Esophagus squamous epithelium (tissue), 5 donors: ENCODE measurements at regions not wholly inside any gene's neighbourhood (a gene's known extent, or its start where the extent isn't known, plus 50 kb on each side); places are given as distances from the start of the nearest gene placed in this dataset.
"Not testable (repeated sequence)": the region's sequence is repeated elsewhere in the genome, so short reads cannot be mapped to it uniquely, and the experiment has no call there.

Source experiments
- DNase-seq: peaks from one replicate; lab custom pipeline; 2025; lab: John Stamatoyannopoulos, UW
- H3K27ac ChIP-seq, 4 donors: fragments of 200-600 bp; sonication (generic); one replicate each; pipeline ENCODE4 v1.5.1; 2016 to 2019; ENCODE audit warnings: mild to moderate bottlenecking in 1 of 4
- H3K27me3 ChIP-seq, 4 donors: fragments of 200-600 bp; sonication (generic); 1 replicate in 3 of 4; 2 replicates in 1 of 4; pipeline versions ENCODE4 v1.5.1 to v1.6.0; 2017 to 2021; ENCODE audit warnings: antibody characterized with exemption in 1 of 4
- H3K36me3 ChIP-seq, 3 donors: fragments of 200-600 bp; sonication (generic); one replicate each; pipeline ENCODE4 v1.5.1; 2016 to 2019
- H3K4me1 ChIP-seq, 3 donors: fragments of 200-600 bp; sonication (generic); one replicate each; pipeline ENCODE4 v1.5.1; 2017 to 2019
- H3K4me3 ChIP-seq, 4 donors: fragments of 200-600 bp; sonication (generic); 1 replicate in 3 of 4; 2 replicates in 1 of 4; pipeline ENCODE4 v1.5.1; 2016 to 2019; ENCODE audit warnings: mild to moderate bottlenecking in 2 of 4, moderate library complexity in 1 of 4
- H3K9me3 ChIP-seq, 3 donors: fragments of 200-600 bp; sonication (generic); one replicate each; pipeline ENCODE4 v1.5.1; 2016 to 2019
- CTCF ChIP-seq, 6 experiments: fragments of 450-650 bp in 4 of 6; fragments of 200-600 bp in 2 of 6; sonication (generic) in 2 of 6; IDR thresholded peaks; one replicate each; pipeline ENCODE4 v1.5.1; 2016 to 2019; ENCODE audit warnings: antibody characterized with exemption in 6 of 6, mild to moderate bottlenecking in 4 of 6, moderate library complexity in 4 of 6
- POLR2A ChIP-seq, 4 donors: fragments of 450-650 bp; IDR thresholded peaks; one replicate each; pipeline ENCODE4 v1.6.1; 2017; ENCODE audit warnings: antibody characterized with exemption in 4 of 4, mild to moderate bottlenecking in 4 of 4, moderate library complexity in 3 of 4
- WGBS, 2 donors: methylation state at CpG; one replicate each; pipeline ENCODE4 v1.1.5; 2018; 5-methylcytosine and 5-hydroxymethylcytosine counted together
- intact Hi-C: fragments of 100-400 bp; cut with DNase I; formaldehyde crosslinking; loops from one replicate; pipeline ENCODE4 v1.15.0; 2022
- donor health status: DM: yes; HTN: yes; CAD: no.

- Histone ChIP-seq H3K4me1 (no peaks in the 10 kb centered on the region), H3K4me3 (no peak overlapping the region), H3K27ac (no peak overlapping the region), H3K27me3 (no peaks in the 10 kb centered on the region), H3K36me3 (no peaks in the 10 kb centered on the region), H3K9me3 (peaks cover 0 to 8% (median 0%) of the 10 kb centered on the region in 3 donors)
- no peak for DNase-seq
- intact Hi-C loops: no loop called here
- TF ChIP-seq CTCF (IDR thresholded peaks at IDR 0.05): peak in 4 of 6 experiments; percentile 35 to 68 (median 52)
- no peak for TF ChIP-seq POLR2A (IDR thresholded peaks at IDR 0.05)
- WGBS, 2 donors: 35 to 69% methylated on average over 2 of the region's 2 CpGs
These were observed 415.1 kb downstream of the NPIPA8 start for GRCh38 chr16:17921357-17921978.

- no peaks in the 10 kb centered on the region for H3K27me3 ChIP-seq
- H3K9me3 ChIP-seq: peaks cover 0 to 8% (median 0%) of the 10 kb centered on the region in 3 donors
- 56 to 66% methylated on average over 3 of the region's 3 CpGs for WGBS, 2 donors
- no peak for TF ChIP-seq CTCF (IDR thresholded peaks at IDR 0.05)
- H3K4me3 ChIP-seq: no peak overlapping the region
- H3K27ac ChIP-seq: no peak overlapping the region
- no peaks in the 10 kb centered on the region for H3K36me3 ChIP-seq
- H3K4me1 ChIP-seq: no peaks in the 10 kb centered on the region
- intact Hi-C loops: no loop called here
- no peak for DNase-seq
These were observed 419.1 kb downstream of the NPIPA8 start for GRCh38 chr16:17917316-17918019.

DNA sequence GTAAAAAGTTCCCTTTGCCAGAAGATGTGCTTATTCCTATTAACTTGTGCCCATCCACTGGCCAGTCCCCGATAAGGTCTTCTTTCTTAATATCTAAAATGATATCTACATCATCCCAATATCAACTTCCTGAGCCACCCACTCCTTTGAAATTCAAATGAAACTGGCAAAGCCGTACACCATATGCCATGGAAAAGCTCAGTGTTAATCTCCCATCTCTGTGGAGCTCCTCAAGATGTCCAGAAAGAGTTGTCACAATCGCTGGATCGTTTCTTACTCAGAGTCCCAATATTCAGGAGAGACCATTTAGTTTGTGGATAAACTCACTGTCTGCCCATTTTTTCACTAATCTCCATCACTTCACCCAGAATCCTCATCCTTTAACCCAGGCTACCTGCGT, 420.7 kb downstream of the NPIPA8 start:
- H3K36me3 ChIP-seq: no peaks in the 10 kb centered on the region
- WGBS, 2 donors: 78 to 84% methylated on average over 5 of the region's 5 CpGs
- no peaks in the 10 kb centered on the region for H3K4me1 ChIP-seq
- no peaks in the 10 kb centered on the region for H3K27me3 ChIP-seq
- H3K4me3 ChIP-seq: no peak overlapping the region
- TF ChIP-seq POLR2A (IDR thresholded peaks at IDR 0.05): no peak
- TF ChIP-seq CTCF (IDR thresholded peaks at IDR 0.05): no peak
- intact Hi-C loops: no loop called here
- DNase-seq: no peak
- peaks cover 0 to 8% (median 0%) of the 10 kb centered on the region in 3 donors for H3K9me3 ChIP-seq
- no peak overlapping the region for H3K27ac ChIP-seq

- Histone ChIP-seq H3K4me1 (no peaks in the 10 kb centered on the region), H3K27me3 (no peaks in the 10 kb centered on the region), H3K27ac (no peak overlapping the region), H3K9me3 (peaks cover 0 to 8% (median 0%) of the 10 kb centered on the region in 3 donors), H3K36me3 (no peaks in the 10 kb centered on the region), H3K4me3 (no peak overlapping the region)
- 38 to 65% methylated on average over 1 of the region's 1 CpG for WGBS, 2 donors
- TF ChIP-seq CTCF (IDR thresholded peaks at IDR 0.05) (no peak), POLR2A (IDR thresholded peaks at IDR 0.05) (no peak)
- DNase-seq: no peak
- intact Hi-C loops: no loop called here
These were observed 422.4 kb downstream of the NPIPA8 start for GRCh38 chr16:17914168-17914567.

GRCh38 chr16:17911578-17911977, 425.0 kb downstream of the NPIPA8 start:
- DNase-seq, H3K4me1 ChIP-seq, H3K27ac ChIP-seq, H3K9me3 ChIP-seq, H3K36me3 ChIP-seq, intact Hi-C loops, H3K4me3 ChIP-seq, H3K27me3 ChIP-seq: not testable (repeated sequence)
- no CpG with 5 or more reads among the region's 1 CpG for WGBS, 2 donors

DNA sequence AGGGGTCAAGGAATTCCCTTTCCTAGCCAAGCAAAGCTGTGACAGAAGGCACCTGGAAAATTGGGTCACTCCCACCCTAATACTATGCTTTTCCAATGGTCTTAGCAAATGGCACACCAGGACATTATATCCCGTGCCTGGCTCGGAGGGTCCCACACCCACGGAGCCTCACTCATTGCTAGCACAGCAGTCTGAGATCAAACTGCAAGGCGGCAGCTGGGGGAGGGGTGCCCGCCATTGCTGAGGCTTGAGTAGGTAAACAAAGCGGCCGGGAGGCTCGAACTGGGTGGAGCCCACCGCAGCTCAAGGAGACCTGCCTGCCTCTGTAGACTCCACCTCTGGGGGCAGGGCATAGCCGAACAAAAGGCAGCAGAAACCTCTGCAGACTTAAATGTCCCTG, 429.9 kb downstream of the NPIPA8 start:
- H3K4me3 ChIP-seq, H3K36me3 ChIP-seq, H3K4me1 ChIP-seq, H3K27me3 ChIP-seq, H3K9me3 ChIP-seq, intact Hi-C loops, H3K27ac ChIP-seq, DNase-seq: not testable (repeated sequence)
- no CpG with 5 or more reads among the region's 10 CpGs for WGBS, 2 donors
